SJSA1 (cell line): ENCODE measurements at regions not wholly inside any gene's neighbourhood (a gene's known extent, or its start where the extent isn't known, plus 50 kb on each side); places are given as distances from the start of the nearest gene placed in this dataset.
"Not testable (repeated sequence)": the region's sequence is repeated elsewhere in the genome, so short reads cannot be mapped to it uniquely, and the experiment has no call there.

Experiments
- DNase-seq, 2 experiments: peaks; one replicate each; pipeline ENCODE4 v3.0.0-alpha.2; 2015 to 2020; ENCODE audit warnings: low spot score in 2 of 2, low read depth in 1 of 2
- H3K27ac ChIP-seq: fragments of 250-450 bp; sonication (Bioruptor Pico); 2 replicates; pipeline ENCODE4 v1.5.1; 2020; ENCODE audit warnings: mild to moderate bottlenecking, moderate library complexity
- H3K27me3 ChIP-seq: fragments of 250-450 bp; sonication (Bioruptor Pico); replicated peaks from 2 replicates; pipeline ENCODE4 v1.5.1; 2020; ENCODE audit warnings: mild to moderate bottlenecking, moderate library complexity
- H3K36me3 ChIP-seq: fragments of 250-450 bp; sonication (Bioruptor Pico); 2 replicates; pipeline ENCODE4 v1.5.1; 2020; ENCODE audit warnings: mild to moderate bottlenecking
- H3K4me1 ChIP-seq: fragments of 250-450 bp; sonication (Bioruptor Pico); replicated peaks from 2 replicates; pipeline ENCODE4 v1.6.1; 2021; ENCODE audit warnings: mild to moderate bottlenecking
- H3K4me3 ChIP-seq: fragments of 250-450 bp; sonication (Bioruptor Pico); 2 replicates; pipeline ENCODE4 v1.5.1; 2020; ENCODE audit warnings: mild to moderate bottlenecking
- H3K9me3 ChIP-seq: fragments of 250-450 bp; sonication (Bioruptor Pico); replicated peaks from 2 replicates; pipeline ENCODE4 v1.5.1; 2020; ENCODE audit warnings: mild to moderate bottlenecking

DNA sequence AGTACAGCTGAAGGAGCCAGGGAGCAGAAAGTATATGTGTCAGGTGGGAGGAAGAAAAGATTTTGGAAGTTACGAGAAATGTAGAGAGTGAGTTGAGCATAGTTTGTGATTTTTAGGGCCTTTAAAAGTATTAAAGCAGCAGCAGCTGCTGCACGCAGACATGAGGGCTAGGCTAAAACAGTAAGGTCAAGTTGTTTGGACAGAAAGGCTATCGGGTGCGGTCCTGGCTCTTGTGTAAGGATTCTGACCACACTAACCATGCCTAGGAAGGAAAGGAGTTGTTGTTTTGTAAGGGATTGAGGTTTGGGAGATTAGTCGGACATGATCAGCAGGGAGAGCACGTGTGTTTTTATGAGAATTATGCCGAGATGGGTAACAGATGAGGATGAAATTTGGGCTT, 991.6 kb upstream of the WWC1 start:
- not testable (repeated sequence) for H3K27me3 ChIP-seq, H3K9me3 ChIP-seq, H3K27ac ChIP-seq, H3K36me3 ChIP-seq, DNase-seq, H3K4me3 ChIP-seq
- H3K4me1 ChIP-seq = peaks cover 25% of the 10 kb centered on the region

DNA sequence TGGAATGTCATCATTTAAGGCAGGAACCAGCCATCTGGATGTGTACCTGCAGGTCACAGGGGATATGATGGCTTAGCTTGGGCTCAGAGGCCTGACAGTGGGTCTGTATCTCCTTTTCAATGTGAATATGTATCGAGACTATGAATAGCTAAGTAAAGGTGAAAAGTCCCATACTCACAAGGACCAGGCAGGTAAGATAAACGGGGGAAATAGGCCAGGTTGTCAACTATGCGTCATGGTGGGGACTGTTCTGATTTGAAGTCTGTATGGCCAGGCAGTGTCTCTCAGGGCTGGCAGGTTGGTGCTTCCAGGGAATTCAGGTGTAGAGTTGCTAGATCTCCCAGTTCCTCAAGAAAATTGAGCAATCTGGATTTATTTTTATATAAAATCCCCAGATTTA, 987.9 kb upstream of the WWC1 start:
- Histone ChIP-seq H3K4me3 (no peak overlapping the region), H3K27ac (no peak overlapping the region), H3K36me3 (no peaks in the 10 kb centered on the region), H3K4me1 (no peaks in the 10 kb centered on the region), H3K27me3 (no peaks in the 10 kb centered on the region), H3K9me3 (no peaks in the 10 kb centered on the region)
- no peak for DNase-seq

DNA sequence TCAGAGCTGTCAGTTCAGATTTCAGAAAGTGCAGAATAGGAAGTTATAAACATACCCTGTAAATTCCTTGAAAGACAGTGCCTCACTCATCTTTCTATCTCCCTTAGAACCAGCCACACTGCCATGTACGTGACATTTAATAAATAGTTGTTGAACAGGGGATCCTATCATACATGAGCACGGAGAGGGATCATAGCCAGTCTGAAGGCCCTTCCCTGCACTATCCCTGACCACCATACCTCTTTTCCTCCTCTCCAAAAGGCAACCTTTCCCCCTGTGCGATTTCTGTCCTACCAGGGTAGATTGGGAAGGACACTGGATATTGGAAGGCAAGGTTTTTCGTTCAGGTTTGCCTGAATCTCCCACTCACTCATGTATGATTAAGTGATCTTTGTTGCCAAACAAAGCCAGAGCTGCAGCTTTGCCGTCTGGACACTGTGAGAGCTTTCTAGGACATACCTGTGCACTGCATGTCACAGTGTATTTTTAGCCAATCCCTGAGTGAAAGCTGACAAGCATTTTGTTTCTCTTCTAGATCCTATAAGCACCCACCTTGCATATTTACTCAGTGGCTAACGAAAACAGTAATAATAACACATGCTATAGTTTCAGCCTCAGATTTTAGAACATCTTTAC, 986.5 kb upstream of the WWC1 start:
- H3K27me3 ChIP-seq = no peaks in the 10 kb centered on the region
- H3K36me3 ChIP-seq = no peaks in the 10 kb centered on the region
- H3K27ac ChIP-seq = no peak overlapping the region
- DNase-seq = no peak
- no peaks in the 10 kb centered on the region for H3K4me1 ChIP-seq
- H3K4me3 ChIP-seq = no peak overlapping the region
- H3K9me3 ChIP-seq = no peaks in the 10 kb centered on the region

DNA sequence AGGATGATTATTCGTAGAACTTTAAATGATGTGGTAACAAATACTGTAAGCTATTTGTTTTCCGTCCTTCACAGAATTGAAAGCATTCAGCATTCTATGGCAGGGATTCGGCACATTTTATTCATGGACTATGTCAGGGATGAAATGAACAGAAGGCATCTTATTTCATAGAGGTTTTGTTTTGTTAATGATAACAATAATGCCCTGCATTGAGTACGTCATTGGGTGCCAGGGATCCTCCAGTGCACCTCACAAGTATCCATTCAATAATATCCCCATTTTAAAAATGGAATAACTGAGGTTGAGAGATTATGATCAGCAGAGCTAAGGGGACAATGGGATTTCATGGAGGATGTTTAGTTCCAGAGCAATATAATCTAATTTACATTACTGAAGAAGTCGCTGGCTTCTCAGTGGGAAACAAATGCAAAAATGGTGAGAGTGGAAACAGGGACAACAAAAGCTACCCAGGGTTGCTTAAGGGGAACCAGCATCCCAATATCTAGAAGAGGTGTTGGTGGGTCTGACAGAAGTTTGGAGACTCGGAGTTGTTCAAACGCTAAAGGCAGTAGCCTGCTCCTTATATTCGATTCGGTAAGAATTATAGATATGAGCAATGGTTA, 985.7 kb upstream of the WWC1 start:
- Histone ChIP-seq H3K4me3 (no peak overlapping the region), H3K36me3 (no peaks in the 10 kb centered on the region), H3K27ac (no peak overlapping the region), H3K4me1 (no peaks in the 10 kb centered on the region), H3K27me3 (no peaks in the 10 kb centered on the region), H3K9me3 (no peaks in the 10 kb centered on the region)
- no peak for DNase-seq

DNA sequence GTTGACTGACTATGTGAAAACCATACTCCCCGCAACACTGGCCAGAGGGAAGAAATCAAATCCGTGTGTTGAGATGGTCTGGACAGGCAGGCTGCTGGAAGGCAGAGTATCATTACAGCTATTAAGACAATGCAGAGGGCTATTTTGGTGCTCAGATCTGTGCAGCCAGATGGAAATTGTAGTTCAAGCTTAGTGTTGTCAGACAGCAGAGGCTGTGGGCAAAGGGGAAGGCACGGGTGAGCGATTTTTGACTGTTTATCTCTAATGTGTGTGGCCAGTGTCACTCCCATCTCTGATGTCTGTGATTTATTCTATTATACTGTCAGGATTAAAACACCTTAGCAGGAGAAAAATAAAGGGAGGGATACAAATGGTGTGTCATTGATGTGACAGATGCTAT, 984.4 kb upstream of the WWC1 start:
- DNase-seq = no peak
- Histone ChIP-seq H3K4me1 (no peaks in the 10 kb centered on the region), H3K27ac (no peak overlapping the region), H3K9me3 (no peaks in the 10 kb centered on the region), H3K36me3 (no peaks in the 10 kb centered on the region), H3K4me3 (no peak overlapping the region), H3K27me3 (no peaks in the 10 kb centered on the region)

DNA sequence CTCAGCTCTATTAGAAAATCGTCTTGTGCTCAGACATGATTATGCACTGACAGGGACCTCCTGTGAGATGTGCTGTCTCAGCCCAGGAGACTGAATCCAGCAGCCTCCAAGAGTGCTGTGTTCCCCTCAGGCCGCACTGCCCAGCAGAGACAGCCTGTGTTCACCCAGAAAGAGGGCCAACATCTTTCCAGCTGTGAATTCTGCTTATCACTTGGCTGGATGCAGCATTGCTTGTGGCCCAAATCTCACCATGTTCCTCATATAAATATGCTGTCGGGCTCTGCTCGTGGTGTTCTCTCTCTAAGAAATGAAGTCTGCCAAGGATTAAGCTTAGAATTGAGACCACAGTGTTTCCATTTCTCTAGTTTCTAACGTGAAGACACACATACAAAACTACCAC, 983.0 kb upstream of the WWC1 start:
- Histone ChIP-seq H3K4me1 (no peaks in the 10 kb centered on the region), H3K4me3 (no peak overlapping the region), H3K9me3 (no peaks in the 10 kb centered on the region), H3K27me3 (no peaks in the 10 kb centered on the region), H3K36me3 (no peaks in the 10 kb centered on the region), H3K27ac (no peak overlapping the region)
- no peak for DNase-seq

DNA sequence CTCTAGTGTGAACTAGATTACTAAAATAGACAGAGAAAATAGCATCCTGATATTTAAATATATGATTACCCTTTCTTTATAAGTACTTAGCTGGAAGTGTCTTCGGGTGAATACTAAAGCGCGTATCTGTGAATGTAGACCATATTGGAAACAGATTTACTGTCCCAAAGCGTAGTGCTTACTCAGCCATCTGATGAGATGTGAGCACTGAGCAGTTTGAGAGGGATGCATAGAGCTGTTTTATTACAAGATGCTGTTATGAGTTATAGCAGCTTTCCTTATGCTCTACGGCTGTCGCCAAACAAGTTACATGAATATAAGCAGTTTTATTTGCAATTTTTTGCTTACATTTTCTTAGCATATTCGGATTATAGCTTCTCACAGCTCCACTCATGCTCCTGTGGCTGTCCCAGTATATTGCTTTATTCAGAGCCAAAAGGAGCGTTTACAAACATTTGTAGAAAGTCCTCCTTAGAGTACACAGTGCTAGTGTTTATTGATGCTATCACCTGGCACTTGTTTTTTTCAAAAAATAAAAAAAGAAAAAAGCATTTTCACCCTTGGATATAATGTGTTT, 981.4 kb upstream of the WWC1 start:
- no peak for DNase-seq
- no peaks in the 10 kb centered on the region for H3K4me1 ChIP-seq
- H3K27ac ChIP-seq = no peak overlapping the region
- H3K9me3 ChIP-seq = no peaks in the 10 kb centered on the region
- H3K36me3 ChIP-seq = no peaks in the 10 kb centered on the region
- no peak overlapping the region for H3K4me3 ChIP-seq
- no peaks in the 10 kb centered on the region for H3K27me3 ChIP-seq

DNA sequence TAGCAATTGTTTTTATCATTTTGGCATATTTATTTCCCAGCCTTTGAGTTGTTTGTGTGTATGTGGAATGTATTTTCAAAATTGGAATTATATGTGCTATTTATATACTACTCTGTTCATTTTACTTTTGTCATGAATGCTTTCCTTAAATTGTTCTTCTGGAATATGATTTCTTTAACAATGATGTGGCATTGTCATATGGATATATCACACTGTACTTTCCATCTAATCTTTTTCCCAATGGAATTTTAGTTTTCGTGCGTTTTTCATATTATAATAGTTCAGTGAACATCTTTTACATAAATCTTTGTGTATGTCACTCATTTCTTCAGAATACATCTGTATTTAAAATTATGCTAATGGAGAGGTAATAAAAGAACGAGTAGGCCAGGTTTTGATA, 980.1 kb upstream of the WWC1 start:
- Histone ChIP-seq H3K4me3 (no peak overlapping the region), H3K9me3 (no peaks in the 10 kb centered on the region), H3K27me3 (no peaks in the 10 kb centered on the region), H3K27ac (no peak overlapping the region), H3K36me3 (no peaks in the 10 kb centered on the region), H3K4me1 (no peaks in the 10 kb centered on the region)
- no peak for DNase-seq

DNA sequence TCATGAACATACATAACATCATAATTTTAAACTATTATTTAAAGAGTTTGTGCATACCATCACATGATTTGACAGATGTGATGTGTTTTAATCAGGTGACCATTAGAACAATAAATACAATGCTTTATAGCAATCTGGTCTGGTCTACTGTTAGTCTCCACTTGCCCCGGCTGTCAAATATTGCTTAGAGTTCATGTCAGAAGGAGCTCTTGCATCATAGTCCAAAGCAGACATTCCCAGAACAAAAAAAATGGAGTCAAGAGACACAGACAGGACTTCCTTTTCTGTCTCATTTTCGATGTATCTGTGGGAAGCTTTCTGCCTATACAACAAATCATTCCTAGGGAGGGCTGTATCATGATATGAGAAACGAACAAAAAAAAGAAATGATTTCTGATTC, 979.2 kb upstream of the WWC1 start:
- no peaks in the 10 kb centered on the region for H3K36me3 ChIP-seq
- H3K4me3 ChIP-seq = no peak overlapping the region
- no peaks in the 10 kb centered on the region; the same call in 1 of the 2 replicates for H3K27me3 ChIP-seq
- H3K9me3 ChIP-seq = no peaks in the 10 kb centered on the region
- H3K27ac ChIP-seq = no peak overlapping the region
- no peaks in the 10 kb centered on the region for H3K4me1 ChIP-seq
- no peak for DNase-seq

DNA sequence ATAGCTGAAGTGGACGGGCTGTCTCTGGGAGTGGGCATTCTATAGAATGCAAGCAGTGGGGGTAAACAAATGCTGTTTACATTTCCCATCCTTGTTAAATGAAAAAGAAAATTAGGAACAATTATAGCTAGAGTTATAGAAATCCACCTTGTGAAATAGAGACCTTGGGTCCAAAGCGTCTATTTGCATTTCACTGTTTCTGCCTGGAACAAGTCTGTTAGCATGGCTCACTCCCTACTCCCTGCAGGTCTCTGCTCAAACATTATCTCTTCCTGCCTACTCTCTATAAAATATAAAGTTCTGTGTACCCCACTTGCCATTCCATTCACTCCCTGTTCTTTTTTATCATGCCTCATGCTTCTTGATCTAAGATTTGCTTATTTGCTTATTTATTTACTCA, 975.7 kb upstream of the WWC1 start:
- H3K27ac ChIP-seq = no peak overlapping the region
- no peaks in the 10 kb centered on the region for H3K4me1 ChIP-seq
- H3K9me3 ChIP-seq = no peaks in the 10 kb centered on the region
- no peak for DNase-seq
- no peaks in the 10 kb centered on the region for H3K36me3 ChIP-seq
- H3K27me3 ChIP-seq = no peaks in the 10 kb centered on the region; the same call in 1 of the 2 replicates
- H3K4me3 ChIP-seq = no peak overlapping the region

DNA sequence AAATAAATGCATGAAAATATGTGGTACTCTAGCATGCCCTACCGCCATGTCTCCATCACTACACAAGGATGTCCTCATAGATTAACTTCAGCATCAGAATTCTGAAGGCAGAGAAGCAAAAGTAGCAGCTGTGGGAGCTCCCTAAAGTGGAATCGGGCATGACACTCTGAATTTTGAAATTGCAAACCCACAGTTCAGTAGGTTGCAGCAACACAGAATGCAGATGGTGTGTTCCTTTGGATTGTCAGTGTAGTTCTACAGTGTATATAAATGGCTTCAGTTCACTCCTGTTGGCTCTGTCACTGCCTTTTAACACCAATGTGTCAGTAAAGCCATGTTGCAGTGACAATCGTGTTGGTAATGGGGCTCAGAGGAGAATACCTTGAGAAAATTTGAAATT, 973.6 kb upstream of the WWC1 start:
- Histone ChIP-seq H3K9me3 (no peaks in the 10 kb centered on the region), H3K36me3 (no peaks in the 10 kb centered on the region), H3K27me3 (no peaks in the 10 kb centered on the region; the same call in 1 of the 2 replicates), H3K4me1 (no peaks in the 10 kb centered on the region), H3K27ac (no peak overlapping the region), H3K4me3 (no peak overlapping the region)
- no peak for DNase-seq

DNA sequence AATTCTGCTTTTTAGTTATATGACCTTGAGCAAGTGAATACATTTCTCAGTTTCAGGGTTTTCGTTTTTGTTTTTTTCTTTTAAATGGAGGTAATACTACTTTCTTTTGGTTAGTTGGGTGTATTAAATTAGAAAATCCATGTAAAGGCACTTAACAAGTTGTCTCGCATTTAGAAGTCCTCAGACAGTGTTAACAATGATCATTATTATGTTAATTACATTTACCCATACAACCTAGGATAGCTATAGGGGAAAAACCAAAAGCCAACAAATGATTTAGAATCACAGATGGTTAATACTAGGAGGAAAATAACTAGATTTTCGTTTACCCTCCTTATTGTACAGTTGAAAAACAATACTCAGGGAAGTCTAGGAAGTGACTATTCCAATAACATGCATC, 972.2 kb upstream of the WWC1 start:
- Histone ChIP-seq H3K4me1 (no peaks in the 10 kb centered on the region), H3K27me3 (no peaks in the 10 kb centered on the region; the same call in 1 of the 2 replicates), H3K9me3 (no peaks in the 10 kb centered on the region), H3K4me3 (no peak overlapping the region), H3K36me3 (no peaks in the 10 kb centered on the region), H3K27ac (no peak overlapping the region)
- no peak for DNase-seq

DNA sequence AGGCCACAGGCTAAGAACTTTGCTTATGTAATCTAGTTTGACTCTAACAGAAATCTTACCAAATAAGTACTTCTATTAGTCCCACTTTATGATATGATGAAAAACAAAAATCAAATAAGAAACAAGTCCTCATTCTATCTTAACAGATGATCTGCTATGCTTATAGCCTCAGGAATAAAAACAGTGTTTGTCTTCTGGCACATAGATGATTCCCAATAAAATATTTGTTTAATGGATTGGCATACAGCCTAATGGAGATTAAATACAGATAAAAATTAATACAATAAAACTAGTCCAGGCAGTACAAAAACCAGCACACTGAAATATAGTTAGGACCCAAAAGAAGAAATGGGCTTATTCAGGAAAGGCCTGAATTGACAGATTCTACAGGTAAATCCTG, 971.4 kb upstream of the WWC1 start:
- DNase-seq = no peak
- Histone ChIP-seq H3K27ac (no peak overlapping the region), H3K27me3 (no peaks in the 10 kb centered on the region; the same call in 1 of the 2 replicates), H3K36me3 (no peaks in the 10 kb centered on the region), H3K4me1 (no peaks in the 10 kb centered on the region), H3K9me3 (no peaks in the 10 kb centered on the region), H3K4me3 (no peak overlapping the region)

DNA sequence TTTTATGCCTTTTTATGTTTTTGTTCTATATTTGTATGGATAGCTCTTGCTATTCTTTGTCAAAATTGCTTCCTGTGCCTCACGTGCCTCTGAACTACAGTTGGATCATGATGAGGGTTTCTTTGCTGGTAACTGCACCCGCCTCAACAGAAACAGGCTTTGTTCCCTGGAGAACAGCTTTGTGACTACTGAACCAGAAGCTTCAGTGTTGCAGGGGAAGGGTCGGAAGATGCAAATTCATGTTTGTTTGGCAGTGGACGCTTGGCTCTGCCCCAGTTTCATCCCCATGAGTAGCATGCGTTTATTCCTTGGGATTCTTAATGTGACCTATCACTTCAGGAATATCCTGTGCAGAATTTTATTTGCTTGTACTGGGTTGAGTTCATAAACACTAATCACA, 959.1 kb upstream of the WWC1 start:
- H3K36me3 ChIP-seq = no peaks in the 10 kb centered on the region
- DNase-seq = no peak
- no peaks in the 10 kb centered on the region for H3K4me1 ChIP-seq
- no peak overlapping the region for H3K4me3 ChIP-seq
- no peak overlapping the region for H3K27ac ChIP-seq
- no peaks in the 10 kb centered on the region for H3K27me3 ChIP-seq
- no peaks in the 10 kb centered on the region; the same call in 1 of the 2 replicates for H3K9me3 ChIP-seq
